GM20000 (cell line): ENCODE measurements at regions not wholly inside any gene's neighbourhood (a gene's known extent, or its start where the extent isn't known, plus 50 kb on each side); places are given as distances from the start of the nearest gene placed in this dataset.

Experiments used
- DNase-seq: peaks from one replicate; pipeline ENCODE4 v3.0.0; 2012; ENCODE audit warnings: low spot score
- TF ChIP-seq, protein P1 (sequence below): IDR thresholded peaks from 2 replicates; pipeline ENCODE4 v1.5.1; 2012; ENCODE audit warnings: mild to moderate bottlenecking, control low read depth; ENCODE audit errors: extremely low read depth, missing control alignments

- TF ChIP-seq, protein P1, sequence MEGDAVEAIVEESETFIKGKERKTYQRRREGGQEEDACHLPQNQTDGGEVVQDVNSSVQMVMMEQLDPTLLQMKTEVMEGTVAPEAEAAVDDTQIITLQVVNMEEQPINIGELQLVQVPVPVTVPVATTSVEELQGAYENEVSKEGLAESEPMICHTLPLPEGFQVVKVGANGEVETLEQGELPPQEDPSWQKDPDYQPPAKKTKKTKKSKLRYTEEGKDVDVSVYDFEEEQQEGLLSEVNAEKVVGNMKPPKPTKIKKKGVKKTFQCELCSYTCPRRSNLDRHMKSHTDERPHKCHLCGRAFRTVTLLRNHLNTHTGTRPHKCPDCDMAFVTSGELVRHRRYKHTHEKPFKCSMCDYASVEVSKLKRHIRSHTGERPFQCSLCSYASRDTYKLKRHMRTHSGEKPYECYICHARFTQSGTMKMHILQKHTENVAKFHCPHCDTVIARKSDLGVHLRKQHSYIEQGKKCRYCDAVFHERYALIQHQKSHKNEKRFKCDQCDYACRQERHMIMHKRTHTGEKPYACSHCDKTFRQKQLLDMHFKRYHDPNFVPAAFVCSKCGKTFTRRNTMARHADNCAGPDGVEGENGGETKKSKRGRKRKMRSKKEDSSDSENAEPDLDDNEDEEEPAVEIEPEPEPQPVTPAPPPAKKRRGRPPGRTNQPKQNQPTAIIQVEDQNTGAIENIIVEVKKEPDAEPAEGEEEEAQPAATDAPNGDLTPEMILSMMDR, result no peak
- no peak for DNase-seq
Measured at GRCh38 chr10:44186150-44186549, 198.7 kb downstream of the CXCL12 start.

GRCh38 chr10:44185315-44185666 is 199.6 kb downstream of the CXCL12 start:
- no peak for DNase-seq
- TF ChIP-seq, protein P1, result no peak

DNA sequence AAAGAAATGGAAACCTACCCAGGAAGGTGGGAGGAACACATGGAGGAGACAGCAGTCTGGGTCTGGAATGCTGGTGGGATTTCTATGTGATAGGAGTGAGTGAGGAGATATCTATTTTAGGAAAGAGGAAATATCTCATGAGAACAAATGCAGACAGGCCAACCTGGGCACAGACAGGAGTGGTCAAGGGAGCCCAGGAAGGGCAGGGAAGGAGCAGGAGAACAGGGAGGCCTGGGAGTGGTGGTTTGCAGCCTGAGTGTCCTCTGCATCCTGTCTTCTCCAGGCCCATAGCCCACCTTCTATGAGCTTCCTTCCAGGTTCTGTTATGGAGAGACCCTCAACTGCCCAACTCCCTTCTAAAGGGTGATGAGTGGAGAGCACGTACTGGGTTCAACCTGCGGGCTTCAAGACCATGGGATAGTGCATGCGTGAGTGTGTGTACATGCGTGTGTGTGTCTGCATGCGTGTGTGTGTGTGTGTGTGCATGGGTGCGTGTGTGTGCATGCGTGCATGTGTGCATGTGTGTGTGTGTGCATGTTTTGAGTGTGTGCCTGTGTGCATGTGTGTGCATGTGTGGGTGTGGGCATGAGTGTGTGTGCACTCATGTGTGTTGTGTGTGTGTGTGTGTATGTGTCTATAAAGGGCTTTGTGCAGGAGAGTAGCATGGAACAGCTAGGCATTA is 200.1 kb downstream of the CXCL12 start:
- DNase-seq, result no peak
- TF ChIP-seq, protein P1, result no peak

DNA sequence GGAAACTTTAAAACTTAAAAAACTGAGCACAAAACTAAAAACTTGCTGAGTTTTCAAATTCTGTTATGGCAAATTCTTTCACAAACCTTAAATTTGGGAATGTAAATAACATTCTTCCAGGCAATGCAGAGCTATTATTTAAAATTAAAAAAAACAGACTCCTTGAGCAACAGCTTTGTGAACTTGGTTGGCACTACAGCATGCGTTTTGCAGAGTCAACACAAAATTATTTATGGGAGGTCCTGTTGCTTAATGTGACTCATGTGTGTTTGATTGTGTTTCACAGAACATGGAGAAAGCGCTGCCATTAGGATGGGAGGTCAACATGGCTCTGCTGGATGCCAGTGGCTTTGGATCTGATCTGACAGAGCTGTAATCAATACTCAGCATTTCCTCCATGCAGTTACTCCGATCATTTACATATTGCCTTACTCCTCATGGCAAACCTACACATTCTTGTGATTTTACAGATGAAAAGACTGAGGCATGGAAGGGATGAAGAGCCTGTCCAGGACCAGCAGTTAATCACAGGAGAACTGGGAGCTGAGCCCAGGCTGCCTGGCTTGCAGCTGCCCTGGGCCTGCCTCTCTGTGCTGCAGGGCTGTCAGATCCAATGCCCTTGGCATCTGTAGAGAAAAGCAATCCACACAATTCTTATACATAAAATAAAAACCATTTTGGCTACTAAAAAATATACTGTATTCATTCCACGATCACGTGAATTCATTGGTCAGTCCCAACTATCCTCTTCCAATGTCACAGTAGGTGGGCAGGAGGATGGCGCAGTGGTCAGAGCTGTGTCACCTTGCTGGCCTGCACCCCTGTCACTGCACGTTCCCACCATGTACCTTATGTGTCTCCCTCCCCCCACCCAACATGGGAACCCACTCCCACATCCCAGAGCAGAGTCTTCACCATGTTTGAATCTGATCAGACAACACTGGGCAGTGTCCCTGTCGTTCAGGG is 200.9 kb downstream of the CXCL12 start:
- TF ChIP-seq, protein P1, result no peak
- no peak for DNase-seq

DNA sequence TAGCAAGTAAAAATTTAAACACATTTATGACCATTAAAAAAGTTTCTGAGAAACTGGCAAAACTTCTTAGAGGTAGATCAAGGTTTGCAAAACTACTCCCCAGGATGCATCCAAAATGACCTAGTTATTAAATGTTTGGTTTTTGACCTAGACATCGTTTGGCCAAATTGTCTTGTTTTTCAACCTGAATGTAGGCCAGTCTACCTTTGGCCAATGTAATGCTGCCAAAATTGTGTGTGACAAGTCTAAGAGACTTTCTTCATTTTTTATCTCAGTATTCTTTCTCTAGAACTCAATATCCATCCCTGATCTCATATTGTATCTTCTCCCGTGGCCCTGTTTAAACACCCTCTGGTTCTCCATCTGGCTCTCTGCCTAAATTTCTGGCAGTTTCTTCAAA is 202.0 kb downstream of the CXCL12 start:
- DNase-seq, result no peak
- TF ChIP-seq, protein P1, result no peak

GRCh38 chr10:44180321-44181168 is 204.4 kb downstream of the CXCL12 start:
- TF ChIP-seq, protein P1, result no peak
- DNase-seq, result no peak
